Mucosa of descending colon (tissue), 3 donors: ENCODE measurements at regions not wholly inside any gene's neighbourhood (a gene's known extent, or its start where the extent isn't known, plus 50 kb on each side); places are given as distances from the start of the nearest gene placed in this dataset.

ENCODE experiments used
- ATAC-seq: fragments of 200-7000 bp; cut with Tn5 transposase; one replicate; pipeline ENCODE4 v1.9.1; 2020; ENCODE audit warnings: mild to moderate bottlenecking, moderate library complexity
- DNase-seq, 3 donors: peaks; one replicate each; pipeline ENCODE4 v3.0.0-alpha.2; 2020
- H3K36me3 ChIP-seq: fragments of 200-600 bp; one replicate; pipeline ENCODE4 v1.8.0; 2021; ENCODE audit warnings: low read depth, mild to moderate bottlenecking
- H3K4me1 ChIP-seq: fragments of 200-600 bp; one replicate; pipeline ENCODE4 v1.8.0; 2021; ENCODE audit warnings: low read depth, mild to moderate bottlenecking
- H3K4me3 ChIP-seq: fragments of 200-600 bp; one replicate; pipeline ENCODE4 v1.8.0; 2021; ENCODE audit warnings: mild to moderate bottlenecking
- H3K9me3 ChIP-seq: fragments of 200-600 bp; one replicate; pipeline ENCODE4 v1.8.0; 2021; ENCODE audit warnings: mild to moderate bottlenecking
- CTCF ChIP-seq: fragments of 200-600 bp; IDR thresholded peaks from one replicate; pipeline ENCODE4 v1.8.0; 2022; ENCODE audit warnings: antibody characterized with exemption, mild to moderate bottlenecking
- intact Hi-C, 2 donors: fragments of 100-400 bp; cut with DNase I in 1 of 2; cut with micrococcal nuclease in 1 of 2; formaldehyde crosslinking; loops; one replicate each; pipeline versions ENCODE4 v1.11.0 to v1.11.1; 2022; cut with DNase I, micrococcal nuclease
- donor health status: DM: no; HTN: no; CAD: no; lungs with moderate emphysema.
- donor health status: DM: no; HTN: no; CAD: no.
- donor health status: DM: no; HTN: yes; CAD: no.

DNA sequence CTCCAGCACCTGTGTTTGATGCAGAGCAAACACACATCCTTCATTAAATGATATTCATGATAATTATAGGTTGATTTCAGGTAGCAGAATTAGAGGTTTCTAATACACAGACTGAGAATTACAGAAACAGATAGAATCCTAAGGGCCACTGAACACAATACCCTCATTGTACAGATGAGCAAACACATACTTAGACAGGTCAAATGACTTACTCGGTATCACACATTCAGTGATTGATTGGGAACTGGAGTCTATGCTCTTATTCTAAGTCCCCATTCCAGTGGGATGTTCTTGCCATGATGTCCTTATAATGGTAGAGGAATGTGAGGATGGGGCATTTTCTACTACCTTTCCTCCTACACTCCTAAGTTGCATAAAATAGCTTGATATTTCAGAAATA is 70.8 kb downstream of the DCAF8L1 start:
- Histone ChIP-seq H3K36me3 (no peaks in the 10 kb centered on the region), H3K4me1 (no peaks in the 10 kb centered on the region), H3K9me3 (no peaks in the 10 kb centered on the region), H3K4me3 (no peak overlapping the region)
- no peak for TF ChIP-seq CTCF
- DNase-seq (no peak), ATAC-seq (no peak)
- intact Hi-C loops: no loop called here

- Histone ChIP-seq H3K9me3 (no peaks in the 10 kb centered on the region), H3K4me3 (no peak overlapping the region), H3K36me3 (no peaks in the 10 kb centered on the region), H3K4me1 (no peaks in the 10 kb centered on the region)
- intact Hi-C loops: no loop called here
- no peak for TF ChIP-seq CTCF
- no peak for ATAC-seq
- DNase-seq: no peak
Observed at GRCh38 chrX:27903960-27904359, 77.3 kb downstream of the DCAF8L1 start.

GRCh38 chrX:27893871-27894270 is 86.1 kb downstream of the MAGEB10 start:
- Histone ChIP-seq H3K4me1 (no peaks in the 10 kb centered on the region), H3K36me3 (no peaks in the 10 kb centered on the region), H3K4me3 (no peak overlapping the region), H3K9me3 (no peaks in the 10 kb centered on the region)
- ATAC-seq (no peak), DNase-seq (no peak)
- TF ChIP-seq CTCF: no peak
- intact Hi-C loops: no loop called here

GRCh38 chrX:27893211-27893610 is 85.4 kb downstream of the MAGEB10 start:
- no peaks in the 10 kb centered on the region for H3K36me3 ChIP-seq
- H3K9me3 ChIP-seq: no peaks in the 10 kb centered on the region
- no peak for DNase-seq
- ATAC-seq: no peak
- no peak for TF ChIP-seq CTCF
- H3K4me1 ChIP-seq: no peaks in the 10 kb centered on the region
- H3K4me3 ChIP-seq: no peak overlapping the region
- intact Hi-C loops: no loop called here

- H3K36me3 ChIP-seq: no peaks in the 10 kb centered on the region
- H3K4me1 ChIP-seq: no peaks in the 10 kb centered on the region
- no peaks in the 10 kb centered on the region for H3K9me3 ChIP-seq
- no peak overlapping the region for H3K4me3 ChIP-seq
- ATAC-seq (no peak), DNase-seq (no peak)
- intact Hi-C loops: no loop called here
- no peak for TF ChIP-seq CTCF
Observed at GRCh38 chrX:27890611-27891010, 82.8 kb downstream of the MAGEB10 start.

- TF ChIP-seq CTCF: no peak
- ATAC-seq (no peak), DNase-seq (no peak)
- Histone ChIP-seq H3K36me3 (no peaks in the 10 kb centered on the region), H3K9me3 (no peaks in the 10 kb centered on the region), H3K4me3 (no peak overlapping the region), H3K4me1 (no peaks in the 10 kb centered on the region)
- intact Hi-C loops: no loop called here
Observed at GRCh38 chrX:27889878-27890277, 82.1 kb downstream of the MAGEB10 start.
